OCI-LY1 (cell line): ENCODE measurements at regions not wholly inside any gene's neighbourhood (a gene's known extent, or its start where the extent isn't known, plus 50 kb on each side); places are given as distances from the start of the nearest gene placed in this dataset.
"Not testable (repeated sequence)": the region's sequence is repeated elsewhere in the genome, so short reads cannot be mapped to it uniquely, and the experiment has no call there.

ENCODE experiments used
- H2AFZ ChIP-seq: fragments of 200-600 bp; sonication (generic), shearing (Covaris generic); 2 replicates; pipeline ENCODE4 v1.6.0; 2014; ENCODE audit warnings: antibody characterized with exemption, mild to moderate bottlenecking, low read length
- H3F3A ChIP-seq: fragments of 200-600 bp; sonication (generic), shearing (Covaris generic); 2 replicates; pipeline ENCODE4 v1.6.0; 2014; ENCODE audit warnings: mild to moderate bottlenecking, antibody characterized with exemption, low read length, moderate library complexity; ENCODE audit not compliant: insufficient read depth
- H3K27ac ChIP-seq: fragments of 200-600 bp; sonication (generic); 2 replicates; pipeline ENCODE4 v1.5.1; 2014; ENCODE audit warnings: low read length, mixed run types, mild to moderate bottlenecking, low read depth; ENCODE audit not compliant: poor library complexity, severe bottlenecking
- H3K27me3 ChIP-seq: fragments of 200-600 bp; sonication (generic); 2 replicates; pipeline ENCODE4 v1.6.0; 2014; ENCODE audit warnings: antibody characterized with exemption, mild to moderate bottlenecking, low read length, moderate library complexity; ENCODE audit not compliant: insufficient read depth
- H3K36me3 ChIP-seq: fragments of 200-600 bp; sonication (generic); 2 replicates; pipeline ENCODE4 v1.6.1; 2014; ENCODE audit warnings: mild to moderate bottlenecking, antibody characterized with exemption, low read length, moderate library complexity, mixed read lengths; ENCODE audit not compliant: insufficient read depth
- H3K4me1 ChIP-seq: fragments of 200-600 bp; sonication (generic); 2 replicates; pipeline ENCODE4 v1.5.1; 2014; ENCODE audit warnings: mild to moderate bottlenecking, low read length, moderate library complexity; ENCODE audit not compliant: insufficient read depth, severe bottlenecking
- H3K4me2 ChIP-seq: fragments of 200-600 bp; sonication (generic), shearing (Covaris generic); 2 replicates; pipeline ENCODE4 v1.6.1; 2014; ENCODE audit warnings: low read length
- H3K4me3 ChIP-seq: fragments of 200-600 bp; sonication (generic); 2 replicates; pipeline ENCODE4 v1.5.1; 2014; ENCODE audit warnings: low read length, low read depth, mild to moderate bottlenecking, mixed read lengths; ENCODE audit not compliant: poor library complexity, severe bottlenecking
- H3K79me2 ChIP-seq: fragments of 200-600 bp; shearing (Covaris generic); 2 replicates; pipeline ENCODE4 v1.6.1; 2016; ENCODE audit warnings: mixed run types, low read length, mixed read lengths; ENCODE audit not compliant: insufficient read depth
- H3K9ac ChIP-seq: fragments of 200-600 bp; sonication (generic), shearing (Covaris generic); 2 replicates; pipeline ENCODE4 v1.6.1; 2014; ENCODE audit warnings: mild to moderate bottlenecking, low read length, mixed read lengths
- H3K9me2 ChIP-seq: fragments of 200-600 bp; sonication (generic), shearing (Covaris generic); 2 replicates; pipeline ENCODE4 v1.6.1; 2014; ENCODE audit warnings: low read depth, mild to moderate bottlenecking, low read length, mixed read lengths
- H3K9me3 ChIP-seq: fragments of 200-600 bp; shearing (Covaris generic); 2 replicates; pipeline ENCODE4 v1.6.1; 2014; ENCODE audit warnings: low read length, mixed read lengths
- H4K20me1 ChIP-seq: fragments of 200-600 bp; sonication (generic), shearing (Covaris generic); 2 replicates; pipeline ENCODE4 v1.6.0; 2016; ENCODE audit warnings: mild to moderate bottlenecking, low read length; ENCODE audit not compliant: insufficient read depth
- CTCF ChIP-seq: fragments of 200-600 bp; sonication (generic), shearing (Covaris generic); IDR thresholded peaks from 2 replicates; pipeline ENCODE4 v1.5.1; 2017; ENCODE audit warnings: mild to moderate bottlenecking, antibody characterized with exemption, low read length, moderate library complexity, mixed read lengths
- EZH2 ChIP-seq: fragments of 200-600 bp; sonication (generic), shearing (Covaris generic); IDR thresholded peaks from 2 replicates; pipeline ENCODE4 v1.8.0; 2017; ENCODE audit warnings: borderline replicate concordance, mixed run types, mild to moderate bottlenecking, antibody characterized with exemption, low read length, moderate library complexity, mixed read lengths

GRCh38 chr11:24206030-24206429 is 290.8 kb upstream of the LUZP2 start:
- Histone ChIP-seq H3F3A (no peaks in the 10 kb centered on the region), H3K9me3 (no peaks in the 10 kb centered on the region), H3K9ac (no peak overlapping the region), H3K79me2 (no peaks in the 10 kb centered on the region), H3K4me3 (no peak overlapping the region), H3K36me3 (no peaks in the 10 kb centered on the region), H2AFZ (no peak overlapping the region), H3K4me2 (no peak overlapping the region), H3K9me2 (no peaks in the 10 kb centered on the region), H3K4me1 (no peaks in the 10 kb centered on the region), H4K20me1 (no peaks in the 10 kb centered on the region), H3K27ac (no peak overlapping the region), H3K27me3 (no peaks in the 10 kb centered on the region)
- TF ChIP-seq EZH2 (no peak), CTCF (no peak)

DNA sequence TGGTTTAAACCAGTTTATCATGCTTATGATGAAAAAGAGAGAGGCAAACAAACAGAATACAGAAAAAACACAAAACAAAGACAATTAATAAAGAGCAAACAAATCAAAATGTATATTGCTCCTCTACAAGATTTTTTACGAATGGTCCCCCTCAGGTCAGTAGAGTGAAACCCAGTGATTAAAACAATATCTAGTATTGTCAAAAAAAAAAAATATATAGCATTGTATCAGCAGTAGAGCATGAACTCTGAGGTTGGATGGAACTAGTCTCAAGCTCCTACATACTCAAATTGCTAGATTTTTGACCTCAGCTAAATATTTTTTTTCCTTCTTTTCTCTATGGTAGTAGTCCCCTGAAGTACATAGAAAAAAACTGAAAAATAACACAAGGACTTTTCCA is 290.3 kb upstream of the LUZP2 start:
- Histone ChIP-seq H3K27me3 (no peaks in the 10 kb centered on the region), H3K4me2 (no peak overlapping the region), H4K20me1 (no peaks in the 10 kb centered on the region), H3K79me2 (no peaks in the 10 kb centered on the region), H3K9me2 (no peaks in the 10 kb centered on the region), H3K4me3 (no peak overlapping the region), H3K9me3 (no peaks in the 10 kb centered on the region), H3K27ac (no peak overlapping the region), H2AFZ (no peak overlapping the region), H3K9ac (no peak overlapping the region), H3K36me3 (no peaks in the 10 kb centered on the region), H3K4me1 (no peaks in the 10 kb centered on the region), H3F3A (no peaks in the 10 kb centered on the region)
- TF ChIP-seq EZH2 (no peak), CTCF (no peak)

DNA sequence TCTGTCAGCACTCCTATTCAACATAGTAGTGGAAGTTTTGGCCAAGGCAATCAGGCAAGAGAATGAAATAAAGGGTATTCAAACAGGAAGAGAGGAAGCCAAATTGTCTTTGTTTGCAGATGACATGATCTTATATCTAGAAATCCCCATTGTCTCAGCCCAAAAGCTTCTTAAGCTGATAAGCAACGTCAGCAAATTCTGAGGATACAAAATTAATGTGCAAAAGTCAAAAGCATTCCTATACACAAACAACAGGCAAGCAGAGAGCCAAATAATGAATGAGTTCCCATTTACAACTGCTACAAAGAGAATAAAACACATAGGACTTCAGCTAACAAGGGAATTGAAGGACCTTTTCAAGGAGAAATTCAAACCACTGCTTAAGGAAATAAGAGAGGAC is 280.4 kb upstream of the LUZP2 start:
- TF ChIP-seq EZH2 (no peak), CTCF (no peak)
- Histone ChIP-seq H3K9me2 (no peaks in the 10 kb centered on the region), H3K27me3 (no peaks in the 10 kb centered on the region), H3K9me3 (no peaks in the 10 kb centered on the region), H3K36me3 (no peaks in the 10 kb centered on the region), H3K79me2 (no peaks in the 10 kb centered on the region), H4K20me1 (no peaks in the 10 kb centered on the region), H3K4me1 (no peaks in the 10 kb centered on the region), H3K4me2 (no peak overlapping the region), H3K9ac (no peak overlapping the region), H2AFZ (no peak overlapping the region), H3K27ac (no peak overlapping the region), H3K4me3 (no peak overlapping the region), H3F3A (no peaks in the 10 kb centered on the region)

DNA sequence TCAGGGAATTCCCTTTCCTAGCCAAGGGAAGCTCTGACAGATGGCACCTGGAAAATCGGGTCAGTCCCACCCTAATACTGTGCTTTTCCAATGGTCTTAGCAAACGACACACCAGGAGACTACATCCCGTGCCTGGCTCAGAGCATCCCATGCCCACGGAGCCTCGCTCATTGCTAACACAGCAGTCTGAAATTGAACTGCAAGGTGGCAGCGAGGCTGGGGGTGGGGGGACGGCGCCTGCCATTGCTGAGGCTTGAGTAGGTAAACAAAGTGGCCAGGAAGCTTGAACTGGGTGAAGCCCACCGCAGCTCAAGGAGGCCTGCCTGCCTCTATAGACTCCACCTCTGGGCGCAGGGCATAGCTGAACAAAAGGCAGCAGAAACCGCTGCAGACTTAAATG is 279.5 kb upstream of the LUZP2 start:
- not testable (repeated sequence) for H3K79me2 ChIP-seq, H3K9me3 ChIP-seq, H3K36me3 ChIP-seq, H3K4me2 ChIP-seq, H3K9me2 ChIP-seq, H3F3A ChIP-seq, H3K27me3 ChIP-seq, H2AFZ ChIP-seq, H3K27ac ChIP-seq, H3K4me3 ChIP-seq, H3K4me1 ChIP-seq, H3K9ac ChIP-seq, H4K20me1 ChIP-seq
